HUDEP-2 (cell line): ENCODE measurements at regions not wholly inside any gene's neighbourhood (a gene's known extent, or its start where the extent isn't known, plus 50 kb on each side); places are given as distances from the start of the nearest gene placed in this dataset.

Experiments used
- DNase-seq, 76 experiments: peaks; one replicate each; lab custom pipeline; 2025; ENCODE audit not compliant: unreplicated experiment in 76 of 76; lab: John Stamatoyannopoulos, UW

- peak in 74 of 76 experiments; percentile 2 to 91 (median 59) for DNase-seq
These were observed 304.1 kb downstream of the IPMK start for GRCh38 chr10:57963546-57963945.

- no peak for DNase-seq
These were observed 304.9 kb downstream of the IPMK start for GRCh38 chr10:57962839-57963238.

GRCh38 chr10:57961487-57961886 is 306.2 kb downstream of the IPMK start:
- no peak for DNase-seq

GRCh38 chr10:57960406-57960805 is 307.3 kb downstream of the IPMK start:
- no peak for DNase-seq

GRCh38 chr10:57959318-57960006 is 308.2 kb downstream of the IPMK start:
- DNase-seq = no peak

GRCh38 chr10:57955076-57955475 is 312.6 kb downstream of the IPMK start:
- no peak for DNase-seq

- no peak for DNase-seq
These were observed 315.0 kb downstream of the IPMK start for GRCh38 chr10:57952741-57953140.

GRCh38 chr10:57950442-57950974 is 317.2 kb downstream of the IPMK start:
- no peak for DNase-seq

- no peak for DNase-seq
These were observed 318.9 kb downstream of the IPMK start for GRCh38 chr10:57948796-57949195.

- DNase-seq = no peak
These were observed 320.9 kb downstream of the IPMK start for GRCh38 chr10:57946833-57947232.

- no peak for DNase-seq
These were observed 324.0 kb downstream of the IPMK start for GRCh38 chr10:57943701-57944100.

- DNase-seq = no peak
These were observed 342.6 kb downstream of the IPMK start for GRCh38 chr10:57925045-57925444.

- no peak for DNase-seq
These were observed 346.6 kb downstream of the IPMK start for GRCh38 chr10:57921140-57921539.

GRCh38 chr10:57919864-57920263 is 347.8 kb downstream of the IPMK start:
- no peak for DNase-seq

GRCh38 chr10:57917019-57917418 is 350.7 kb downstream of the IPMK start:
- DNase-seq = no peak

- no peak for DNase-seq
These were observed 361.8 kb downstream of the IPMK start for GRCh38 chr10:57905861-57906260.

GRCh38 chr10:57905010-57905409 is 362.7 kb downstream of the IPMK start:
- DNase-seq = no peak

GRCh38 chr10:57898231-57898630 is 369.5 kb downstream of the IPMK start:
- no peak for DNase-seq

GRCh38 chr10:57897611-57898010 is 370.1 kb downstream of the IPMK start:
- no peak for DNase-seq

GRCh38 chr10:57894361-57894760 is 373.3 kb downstream of the IPMK start:
- DNase-seq = no peak

GRCh38 chr10:57891201-57892006 is 376.3 kb downstream of the IPMK start:
- no peak for DNase-seq

- no peak for DNase-seq
These were observed 377.0 kb downstream of the IPMK start for GRCh38 chr10:57890691-57891090.
